Panc1 (cell line): ENCODE measurements at regions not wholly inside any gene's neighbourhood (a gene's known extent, or its start where the extent isn't known, plus 50 kb on each side); places are given as distances from the start of the nearest gene placed in this dataset.

ENCODE experiments used
- POLR2AphosphoS5 ChIP-seq: IDR thresholded peaks from 2 replicates; pipeline ENCODE4 v1.6.1; 2012; ENCODE audit warnings: mild to moderate bottlenecking, low read depth, low read length, moderate library complexity
- TCF7L2 ChIP-seq: IDR thresholded peaks from 2 replicates; pipeline ENCODE4 v1.6.1; 2011; ENCODE audit warnings: mild to moderate bottlenecking, low read depth, low read length, inconsistent platforms
- TF ChIP-seq, protein P1 (sequence below): fragments of 450-650 bp; IDR thresholded peaks from 2 replicates; pipeline ENCODE4 v1.5.1; 2017; ENCODE audit warnings: mild to moderate bottlenecking
- TF ChIP-seq, protein P2 (sequence below), 2 experiments: IDR thresholded peaks; 2 replicates each; pipeline ENCODE4 v1.6.1; 2011 to 2012; ENCODE audit warnings: low read depth in 2 of 2, control low read depth in 1 of 2, low read length in 1 of 2, mild to moderate bottlenecking in 1 of 2, moderate library complexity in 1 of 2; ENCODE audit not compliant: insufficient read depth in 1 of 2

DNA sequence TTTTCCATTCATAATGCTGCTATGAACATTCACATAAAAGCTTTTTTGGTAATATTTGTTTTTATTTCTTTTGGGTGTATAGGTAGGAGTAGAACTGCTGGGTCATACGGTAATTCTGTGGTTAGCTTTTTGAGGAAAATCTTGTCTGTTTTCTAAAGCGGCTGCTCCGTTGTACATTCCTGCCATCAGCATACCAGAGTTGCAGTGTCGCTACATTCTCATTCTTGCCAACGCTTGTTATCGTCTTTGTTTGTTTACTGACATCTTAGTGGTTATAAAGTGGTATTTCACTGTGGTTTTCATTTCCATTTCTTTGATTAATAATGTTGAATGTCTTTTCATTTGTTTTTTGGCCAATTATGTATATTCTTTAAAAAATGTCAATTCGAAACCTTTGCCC is 469.8 kb upstream of the ZP4 start:
- TF ChIP-seq, protein P1, sequence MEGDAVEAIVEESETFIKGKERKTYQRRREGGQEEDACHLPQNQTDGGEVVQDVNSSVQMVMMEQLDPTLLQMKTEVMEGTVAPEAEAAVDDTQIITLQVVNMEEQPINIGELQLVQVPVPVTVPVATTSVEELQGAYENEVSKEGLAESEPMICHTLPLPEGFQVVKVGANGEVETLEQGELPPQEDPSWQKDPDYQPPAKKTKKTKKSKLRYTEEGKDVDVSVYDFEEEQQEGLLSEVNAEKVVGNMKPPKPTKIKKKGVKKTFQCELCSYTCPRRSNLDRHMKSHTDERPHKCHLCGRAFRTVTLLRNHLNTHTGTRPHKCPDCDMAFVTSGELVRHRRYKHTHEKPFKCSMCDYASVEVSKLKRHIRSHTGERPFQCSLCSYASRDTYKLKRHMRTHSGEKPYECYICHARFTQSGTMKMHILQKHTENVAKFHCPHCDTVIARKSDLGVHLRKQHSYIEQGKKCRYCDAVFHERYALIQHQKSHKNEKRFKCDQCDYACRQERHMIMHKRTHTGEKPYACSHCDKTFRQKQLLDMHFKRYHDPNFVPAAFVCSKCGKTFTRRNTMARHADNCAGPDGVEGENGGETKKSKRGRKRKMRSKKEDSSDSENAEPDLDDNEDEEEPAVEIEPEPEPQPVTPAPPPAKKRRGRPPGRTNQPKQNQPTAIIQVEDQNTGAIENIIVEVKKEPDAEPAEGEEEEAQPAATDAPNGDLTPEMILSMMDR = no peak
- TF ChIP-seq POLR2AphosphoS5 = no peak
- TF ChIP-seq TCF7L2 = no peak
- TF ChIP-seq, protein P2, sequence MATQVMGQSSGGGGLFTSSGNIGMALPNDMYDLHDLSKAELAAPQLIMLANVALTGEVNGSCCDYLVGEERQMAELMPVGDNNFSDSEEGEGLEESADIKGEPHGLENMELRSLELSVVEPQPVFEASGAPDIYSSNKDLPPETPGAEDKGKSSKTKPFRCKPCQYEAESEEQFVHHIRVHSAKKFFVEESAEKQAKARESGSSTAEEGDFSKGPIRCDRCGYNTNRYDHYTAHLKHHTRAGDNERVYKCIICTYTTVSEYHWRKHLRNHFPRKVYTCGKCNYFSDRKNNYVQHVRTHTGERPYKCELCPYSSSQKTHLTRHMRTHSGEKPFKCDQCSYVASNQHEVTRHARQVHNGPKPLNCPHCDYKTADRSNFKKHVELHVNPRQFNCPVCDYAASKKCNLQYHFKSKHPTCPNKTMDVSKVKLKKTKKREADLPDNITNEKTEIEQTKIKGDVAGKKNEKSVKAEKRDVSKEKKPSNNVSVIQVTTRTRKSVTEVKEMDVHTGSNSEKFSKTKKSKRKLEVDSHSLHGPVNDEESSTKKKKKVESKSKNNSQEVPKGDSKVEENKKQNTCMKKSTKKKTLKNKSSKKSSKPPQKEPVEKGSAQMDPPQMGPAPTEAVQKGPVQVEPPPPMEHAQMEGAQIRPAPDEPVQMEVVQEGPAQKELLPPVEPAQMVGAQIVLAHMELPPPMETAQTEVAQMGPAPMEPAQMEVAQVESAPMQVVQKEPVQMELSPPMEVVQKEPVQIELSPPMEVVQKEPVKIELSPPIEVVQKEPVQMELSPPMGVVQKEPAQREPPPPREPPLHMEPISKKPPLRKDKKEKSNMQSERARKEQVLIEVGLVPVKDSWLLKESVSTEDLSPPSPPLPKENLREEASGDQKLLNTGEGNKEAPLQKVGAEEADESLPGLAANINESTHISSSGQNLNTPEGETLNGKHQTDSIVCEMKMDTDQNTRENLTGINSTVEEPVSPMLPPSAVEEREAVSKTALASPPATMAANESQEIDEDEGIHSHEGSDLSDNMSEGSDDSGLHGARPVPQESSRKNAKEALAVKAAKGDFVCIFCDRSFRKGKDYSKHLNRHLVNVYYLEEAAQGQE (IDR thresholded peaks at IDR 0.05; ENCODE audit: insufficient read depth in 1 of 2, low read depth in 2 of 2, low read length in 1 of 2) = no peak
